ENCODE measurements at regions not wholly inside any gene's neighbourhood (a gene's known extent, or its start where the extent isn't known, plus 50 kb on each side); places are given as distances from the start of the nearest gene placed in this dataset.

DNA sequence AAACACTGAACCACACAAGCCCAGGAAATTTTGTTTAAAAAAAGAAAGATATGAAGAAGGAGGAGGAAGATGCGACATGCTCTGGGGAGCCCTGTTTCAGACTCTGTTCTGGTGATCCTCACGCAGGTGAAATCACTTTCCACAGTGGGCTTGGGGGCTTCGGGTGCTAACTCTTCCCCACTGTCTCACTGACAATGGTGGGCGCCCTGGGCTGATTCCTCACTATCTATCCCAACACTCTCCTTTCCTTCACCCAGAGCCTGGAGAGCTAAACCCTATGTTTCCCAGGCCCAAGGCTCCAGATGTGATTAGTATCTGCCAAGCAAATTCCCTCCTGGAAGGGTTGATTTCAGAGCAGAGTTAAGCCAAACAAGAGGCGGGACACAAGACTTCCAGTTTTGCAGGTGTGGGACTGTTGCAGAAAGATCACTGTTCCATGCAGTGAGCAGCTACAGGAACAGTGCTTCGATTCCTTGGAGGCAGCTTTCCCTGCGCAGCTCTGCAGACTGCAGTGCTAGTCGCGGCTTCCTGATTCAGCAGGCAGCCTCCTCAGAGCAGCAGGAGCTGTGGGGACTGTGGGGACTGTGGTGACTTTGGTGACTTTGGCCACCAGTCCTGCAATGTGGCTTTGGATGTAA is 168.3 kb downstream of the RHOU start:
- intact Hi-C loops (cut with micrococcal nuclease; ENCODE audit: unreplicated experiment), result no loop called here
- BruUV-seq (replicated peaks), result no TSS peak
- TF ChIP-seq EZH2 (IDR thresholded peaks at IDR 0.05; ENCODE audit: low read depth) (no peak), CTCF (conservative IDR thresholded peaks at IDR 0.05) (no peak)
- Histone ChIP-seq H4K20me1 (ENCODE audit: insufficient read depth) (no peaks in the 10 kb centered on the region), H3K27ac (no peak overlapping the region), H3K27me3 (ENCODE audit: insufficient read depth, low read depth) (peaks cover 70% of the 10 kb centered on the region), H3K4me3 (no peak overlapping the region), H3K9me2 (ENCODE audit: insufficient read depth) (no peaks in the 10 kb centered on the region), H3K36me3 (ENCODE audit: low read depth) (no peaks in the 10 kb centered on the region), H3K4me2 (no peak overlapping the region), H2AFZ (no peak overlapping the region), H3K9me3 (ENCODE audit: insufficient read depth, low read depth) (no peaks in the 10 kb centered on the region), H3K4me1 (replicated peaks; ENCODE audit: insufficient read depth) (no peaks in the 10 kb centered on the region), H3K79me2 (ENCODE audit: low read depth) (no peaks in the 10 kb centered on the region), H3F3A (ENCODE audit: insufficient read depth, low read depth) (no peaks in the 10 kb centered on the region)
- ChIA-PET POLR2A (ENCODE audit: unreplicated experiment) (no interaction called here), CTCF (no interaction called here)
- DNase-seq, result no peak

GRCh38 chr1:228904222-228904621 is 168.9 kb downstream of the RHOU start:
- no peak for TF ChIP-seq EZH2 (IDR thresholded peaks at IDR 0.05; ENCODE audit: low read depth)
- no peak for TF ChIP-seq CTCF (conservative IDR thresholded peaks at IDR 0.05)
- Histone ChIP-seq H3F3A (ENCODE audit: insufficient read depth, low read depth) (no peaks in the 10 kb centered on the region), H4K20me1 (ENCODE audit: insufficient read depth) (no peaks in the 10 kb centered on the region), H3K9me3 (ENCODE audit: insufficient read depth, low read depth) (no peaks in the 10 kb centered on the region), H3K4me2 (no peak overlapping the region), H2AFZ (no peak overlapping the region), H3K9me2 (ENCODE audit: insufficient read depth) (no peaks in the 10 kb centered on the region), H3K79me2 (ENCODE audit: low read depth) (no peaks in the 10 kb centered on the region), H3K27ac (no peak overlapping the region), H3K36me3 (ENCODE audit: low read depth) (no peaks in the 10 kb centered on the region), H3K4me3 (no peak overlapping the region), H3K4me1 (replicated peaks; ENCODE audit: insufficient read depth) (no peaks in the 10 kb centered on the region), H3K27me3 (ENCODE audit: insufficient read depth, low read depth) (peaks cover 70% of the 10 kb centered on the region)
- ChIA-PET POLR2A (ENCODE audit: unreplicated experiment) (no interaction called here), CTCF (no interaction called here)
- intact Hi-C loops (cut with micrococcal nuclease; ENCODE audit: unreplicated experiment), result no loop called here
- no TSS peak for BruUV-seq (replicated peaks)
- no peak for DNase-seq

DNA sequence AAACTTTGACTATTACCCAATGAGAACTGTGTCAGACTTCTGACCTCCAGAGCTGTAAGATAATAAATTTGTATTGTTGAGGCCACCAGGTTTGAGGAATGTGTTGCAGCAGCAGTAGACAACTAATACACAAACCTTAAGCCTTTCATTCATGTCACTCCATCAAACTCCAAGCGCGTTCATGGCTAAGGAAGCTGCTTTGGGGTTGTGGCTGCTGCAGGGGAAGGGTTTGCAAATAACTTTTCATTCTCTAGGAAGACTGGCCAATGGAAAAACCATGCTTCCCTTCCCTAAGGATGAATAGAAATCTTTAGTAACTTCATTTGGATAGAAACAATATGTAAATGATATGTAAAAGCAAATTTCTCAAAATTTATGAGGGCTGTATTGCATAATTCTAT is 170.4 kb downstream of the RHOU start:
- BruUV-seq (replicated peaks), result no TSS peak

More for the DNA sequence above, 170.4 kb downstream of the RHOU start:
- TF ChIP-seq CTCF (conservative IDR thresholded peaks at IDR 0.05) (no peak), EZH2 (IDR thresholded peaks at IDR 0.05; ENCODE audit: low read depth) (no peak)
- Histone ChIP-seq H3K79me2 (ENCODE audit: low read depth) (no peaks in the 10 kb centered on the region), H3K9me2 (ENCODE audit: insufficient read depth) (no peaks in the 10 kb centered on the region), H3K27ac (no peak overlapping the region), H3K4me1 (replicated peaks; ENCODE audit: insufficient read depth) (no peaks in the 10 kb centered on the region), H3F3A (ENCODE audit: insufficient read depth, low read depth) (no peaks in the 10 kb centered on the region), H3K27me3 (ENCODE audit: insufficient read depth, low read depth) (peaks cover 60% of the 10 kb centered on the region), H3K36me3 (ENCODE audit: low read depth) (no peaks in the 10 kb centered on the region), H3K4me2 (no peak overlapping the region), H4K20me1 (ENCODE audit: insufficient read depth) (no peaks in the 10 kb centered on the region), H3K4me3 (no peak overlapping the region), H2AFZ (no peak overlapping the region), H3K9me3 (ENCODE audit: insufficient read depth, low read depth) (no peaks in the 10 kb centered on the region)
- ChIA-PET CTCF (no interaction called here), POLR2A (ENCODE audit: unreplicated experiment) (no interaction called here)
- DNase-seq, result no peak
- intact Hi-C loops (cut with micrococcal nuclease; ENCODE audit: unreplicated experiment), result no loop called here

All from PC-9 (cell line).